ENCODE measurements at regions not wholly inside any gene's neighbourhood (a gene's known extent, or its start where the extent isn't known, plus 50 kb on each side); places are given as distances from the start of the nearest gene placed in this dataset.
A peak's percentile ranks its signal among the peaks of the same experiment; 100 is the strongest.

GRCh38 chr1:216953495-216953894, 230.3 kb upstream of the ESRRG start:
- no peak for DNase-seq

DNA sequence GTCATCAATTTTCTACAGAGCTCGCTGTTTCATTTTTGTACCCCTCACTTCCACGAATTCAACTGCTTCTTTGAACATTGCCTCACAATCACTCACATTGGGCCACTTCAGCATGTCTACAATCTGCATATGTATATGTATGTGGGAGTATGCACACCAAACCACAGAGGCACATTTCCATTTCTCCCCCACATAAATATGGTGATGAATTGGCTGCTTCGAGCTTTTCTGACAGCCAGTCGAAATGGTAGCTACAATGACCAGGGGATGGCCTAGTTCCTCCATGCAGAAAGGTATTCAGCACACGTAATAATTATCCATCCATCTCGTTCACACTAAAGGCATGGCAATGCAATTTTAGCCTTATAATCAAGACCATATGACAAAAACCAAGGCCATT, 229.6 kb upstream of the ESRRG start:
- DNase-seq = no peak

DNA sequence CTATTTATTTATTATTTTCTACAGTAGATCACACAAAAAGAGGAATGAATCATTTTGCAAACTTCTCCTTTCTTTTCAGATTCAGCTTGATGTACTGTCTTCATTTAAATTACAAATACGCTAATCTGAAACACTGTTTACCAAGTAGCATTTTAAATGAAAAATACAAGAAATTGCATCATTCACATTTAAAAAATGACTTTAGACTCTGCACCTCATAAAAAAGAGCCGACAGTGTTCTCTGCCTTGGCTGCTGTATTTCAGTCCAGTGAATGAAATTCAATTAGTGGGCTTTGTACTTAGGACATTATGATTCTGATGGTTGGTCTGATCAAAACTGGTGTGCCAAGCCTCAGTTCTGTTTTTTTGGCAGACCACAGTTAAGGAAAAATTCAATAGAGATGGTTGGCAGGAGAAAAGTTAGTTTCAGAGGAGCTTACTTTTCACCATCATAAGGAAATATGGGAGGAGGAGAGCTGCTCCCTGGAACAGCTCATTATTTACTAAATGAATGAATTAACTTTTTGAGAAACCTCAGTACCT, 222.4 kb upstream of the ESRRG start:
- no peak for DNase-seq

DNA sequence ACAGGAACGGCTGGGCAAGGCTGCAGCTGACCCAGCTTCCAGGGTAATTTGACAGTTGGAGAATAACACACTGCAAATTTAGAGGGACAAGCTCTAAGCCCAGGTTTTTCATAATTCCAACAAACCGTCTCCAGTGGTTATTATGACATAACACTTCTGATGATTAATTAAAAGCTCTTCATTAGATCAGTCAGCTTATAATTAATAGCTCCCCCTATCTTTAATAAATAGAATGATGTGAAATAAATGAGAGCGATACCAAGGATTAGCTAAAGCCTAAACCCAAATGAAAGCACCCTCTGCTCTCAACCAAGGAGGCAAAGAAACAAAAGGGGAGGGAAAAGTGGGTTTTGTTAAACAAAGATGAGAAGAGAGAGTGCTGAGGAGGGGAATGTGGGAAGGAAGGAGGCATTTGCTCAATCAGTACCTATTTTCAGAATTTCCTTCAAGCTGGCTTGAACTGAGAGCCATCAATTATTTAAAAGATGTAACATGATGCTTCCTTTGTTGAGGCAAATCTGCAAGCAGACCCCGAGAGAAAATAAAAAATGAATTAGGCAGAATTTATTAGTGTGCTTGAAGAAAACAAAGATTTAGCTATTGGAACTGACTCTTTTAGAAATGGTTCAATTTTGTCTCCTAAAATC, 221.8 kb upstream of the ESRRG start:
- DNase-seq = peak; percentile 27

- no peak for DNase-seq
Observed at GRCh38 chr1:216937491-216937890, 214.3 kb upstream of the ESRRG start.

GRCh38 chr1:216936779-216937178, 213.6 kb upstream of the ESRRG start:
- no peak for DNase-seq

DNA sequence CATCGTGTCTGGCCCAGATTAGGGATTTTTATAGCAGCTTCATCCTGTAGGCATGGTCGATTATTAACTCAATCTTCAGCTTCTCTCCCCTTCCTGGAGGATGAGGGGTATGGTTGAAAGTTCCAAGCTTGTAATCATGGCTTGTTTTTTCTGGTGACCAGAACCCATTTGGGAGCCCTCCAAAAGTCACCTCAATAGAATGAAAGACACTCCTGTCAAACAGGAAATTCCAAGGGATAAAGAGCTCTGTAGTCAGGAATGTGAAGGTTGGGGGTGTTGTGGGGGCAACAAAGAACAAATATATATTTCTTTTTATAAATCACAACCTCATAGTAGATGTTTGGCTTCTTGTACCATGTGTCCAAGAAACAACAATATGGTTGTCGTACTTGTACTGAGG, 212.7 kb upstream of the ESRRG start:
- DNase-seq = no peak

DNA sequence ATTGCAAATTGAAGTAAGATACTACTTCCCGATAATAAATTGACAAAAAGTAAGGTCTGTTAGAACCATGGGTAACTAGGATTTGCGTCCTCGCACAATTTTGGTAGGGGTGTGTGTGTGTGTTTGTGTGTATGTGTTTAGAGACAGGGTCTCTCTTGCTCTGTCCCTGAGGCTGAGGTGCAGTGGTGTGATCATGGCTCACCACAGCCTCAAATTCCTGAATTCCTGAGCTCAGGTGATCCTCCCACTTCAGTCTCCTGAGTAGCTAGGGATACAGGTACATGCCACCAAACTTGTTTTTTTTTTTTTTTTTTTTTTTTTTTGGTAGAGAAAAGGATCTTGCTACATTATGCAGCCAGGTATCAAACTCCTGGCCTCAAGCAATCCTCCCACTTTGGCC, 209.2 kb upstream of the ESRRG start:
- no peak for DNase-seq

DNA sequence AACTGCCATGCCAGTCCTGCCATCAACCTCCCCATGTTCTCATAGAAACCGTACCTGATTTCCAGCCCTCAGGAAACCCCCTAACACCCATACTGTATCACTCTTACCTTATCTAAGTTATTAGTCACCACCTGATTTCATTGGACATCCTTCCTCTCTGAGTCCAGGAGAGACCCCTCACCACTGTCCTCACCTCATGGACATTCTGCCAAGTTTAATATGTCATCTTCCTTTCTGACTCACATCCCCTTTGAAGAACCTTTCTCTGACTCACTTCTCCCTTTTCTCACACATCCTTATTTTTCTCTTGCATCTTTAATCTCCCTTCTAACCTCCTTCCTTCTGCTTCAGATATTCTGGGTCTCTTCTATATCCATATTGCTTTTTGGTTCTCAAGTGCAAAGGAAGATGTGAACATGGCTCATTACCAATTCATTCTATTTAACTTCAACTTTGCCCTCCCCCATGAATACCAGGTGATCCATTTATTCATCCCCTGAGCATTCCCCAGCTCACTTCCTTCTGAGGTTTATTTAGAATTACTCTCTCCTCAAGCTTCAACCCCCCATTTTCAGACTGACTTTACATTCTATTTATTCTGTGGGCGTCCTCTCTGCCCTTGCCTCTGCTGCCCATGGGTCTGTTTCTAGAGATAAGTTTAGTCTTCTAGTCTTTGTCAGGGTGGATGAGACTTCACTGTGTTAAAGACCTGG, 206.8 kb upstream of the ESRRG start:
- no peak for DNase-seq

- no peak for DNase-seq
Observed at GRCh38 chr1:216927633-216928032, 204.4 kb upstream of the ESRRG start.

GRCh38 chr1:216926720-216927510, 203.7 kb upstream of the ESRRG start:
- DNase-seq = no peak

DNA sequence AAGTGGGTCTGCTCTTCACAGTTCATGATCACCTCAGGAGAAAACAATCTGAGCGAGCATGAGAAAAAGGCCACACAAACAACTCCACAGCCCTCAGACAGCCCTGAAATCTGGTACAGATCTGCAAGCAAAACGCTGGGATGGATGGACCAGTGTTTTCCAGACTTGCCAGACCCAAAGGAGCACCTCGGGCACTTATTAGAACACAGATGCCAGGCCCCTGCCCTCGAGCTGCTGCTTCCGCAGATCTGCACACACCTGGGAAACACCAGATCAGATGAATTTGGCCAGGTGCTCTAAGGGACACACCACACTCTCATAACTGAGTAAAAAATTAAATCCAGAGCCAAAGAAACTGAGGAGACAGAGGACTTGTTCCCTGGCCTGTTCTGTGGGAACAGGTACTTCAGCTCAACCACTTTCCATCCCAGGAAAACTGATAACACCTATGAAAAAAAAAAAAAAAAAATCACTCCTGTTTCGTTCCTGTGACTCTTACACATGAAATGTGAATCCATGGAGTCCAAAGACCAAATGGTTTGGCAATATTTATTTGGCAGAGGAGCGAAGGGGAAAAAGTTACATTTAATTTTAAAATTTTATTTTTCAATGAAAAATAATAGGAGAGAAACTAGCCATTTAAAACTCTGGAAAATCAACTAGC, 202.9 kb upstream of the ESRRG start:
- no peak for DNase-seq

DNA sequence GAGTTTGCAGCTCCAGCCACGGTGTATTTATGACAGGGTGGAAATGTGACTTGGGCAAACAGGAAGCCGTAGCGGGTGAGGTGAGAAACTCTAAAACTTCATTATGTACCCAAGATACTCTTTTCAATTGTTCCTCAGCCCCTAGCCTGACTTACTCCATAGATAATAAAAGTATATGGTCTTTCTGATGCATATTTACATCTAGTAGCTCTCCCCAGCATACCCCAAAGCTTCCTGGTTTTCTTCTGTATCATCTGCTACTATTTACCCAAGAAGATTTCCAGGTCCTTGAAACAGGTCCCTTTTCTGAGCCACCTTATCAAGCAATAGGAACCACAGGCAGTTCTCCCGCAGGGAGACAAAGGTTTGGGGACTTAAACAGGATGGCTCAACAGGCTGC, 201.5 kb upstream of the ESRRG start:
- no peak for DNase-seq

- no peak for DNase-seq
Observed at GRCh38 chr1:216923601-216924000, 200.4 kb upstream of the ESRRG start.

GRCh38 chr1:216922406-216922805, 199.2 kb upstream of the ESRRG start:
- no peak for DNase-seq

- no peak for DNase-seq
Observed at GRCh38 chr1:216921866-216922265, 198.6 kb upstream of the ESRRG start.

- peak; percentile 18 for DNase-seq
Observed at GRCh38 chr1:216919060-216919970, 196.1 kb upstream of the ESRRG start.

GRCh38 chr1:216916890-216917438, 193.7 kb upstream of the ESRRG start:
- no peak for DNase-seq

- no peak for DNase-seq
Observed at GRCh38 chr1:216914974-216915373, 191.7 kb upstream of the ESRRG start.

DNA sequence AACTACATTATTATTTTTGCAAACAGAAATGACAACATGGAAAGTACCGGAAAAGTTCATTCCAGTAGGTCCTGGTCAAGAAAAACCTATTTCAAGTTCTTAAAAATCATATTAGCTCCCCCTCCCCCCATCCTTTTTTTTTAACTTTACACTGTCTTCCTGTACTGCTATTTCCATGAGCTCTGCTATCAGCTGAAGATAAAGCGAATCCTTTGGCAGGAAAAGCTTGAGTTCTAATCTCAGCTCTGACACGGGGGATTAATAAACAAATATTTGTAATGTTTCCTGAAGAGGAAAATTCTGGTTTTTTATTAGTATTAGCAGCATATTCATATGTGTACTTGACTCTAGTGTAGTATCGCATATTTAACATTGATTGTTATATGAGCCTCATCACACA, 190.7 kb upstream of the ESRRG start:
- DNase-seq = no peak

GRCh38 chr1:216910081-216910840, 187.0 kb upstream of the ESRRG start:
- no peak for DNase-seq
